SJCRH30 (cell line): ENCODE measurements at regions not wholly inside any gene's neighbourhood (a gene's known extent, or its start where the extent isn't known, plus 50 kb on each side); places are given as distances from the start of the nearest gene placed in this dataset.

Experiments used
- DNase-seq, 2 experiments: peaks; one replicate each; pipeline ENCODE4 v3.0.0-alpha.2; 2015 to 2020
- H3K27ac ChIP-seq: fragments of 250-450 bp; sonication (Bioruptor Pico); 2 replicates; pipeline ENCODE4 v1.5.1; 2020; ENCODE audit warnings: mild to moderate bottlenecking, moderate library complexity
- H3K27me3 ChIP-seq: fragments of 250-450 bp; sonication (Bioruptor Pico); 2 replicates; pipeline ENCODE4 v1.5.1; 2020; ENCODE audit warnings: mild to moderate bottlenecking, moderate library complexity
- H3K36me3 ChIP-seq: fragments of 250-450 bp; sonication (Bioruptor Pico); 2 replicates; pipeline ENCODE4 v1.5.1; 2020; ENCODE audit warnings: mild to moderate bottlenecking, moderate library complexity
- H3K4me1 ChIP-seq: fragments of 250-450 bp; sonication (Bioruptor Pico); 2 replicates; pipeline ENCODE4 v1.5.1; 2020; ENCODE audit warnings: mild to moderate bottlenecking, moderate library complexity
- H3K4me3 ChIP-seq: fragments of 250-450 bp; sonication (Bioruptor Pico); 2 replicates; pipeline ENCODE4 v1.5.1; 2020; ENCODE audit warnings: mild to moderate bottlenecking, moderate library complexity
- H3K9me3 ChIP-seq: fragments of 250-450 bp; sonication (Bioruptor Pico); replicated peaks from 2 replicates; pipeline ENCODE4 v1.5.1; 2020; ENCODE audit warnings: mild to moderate bottlenecking, moderate library complexity

DNA sequence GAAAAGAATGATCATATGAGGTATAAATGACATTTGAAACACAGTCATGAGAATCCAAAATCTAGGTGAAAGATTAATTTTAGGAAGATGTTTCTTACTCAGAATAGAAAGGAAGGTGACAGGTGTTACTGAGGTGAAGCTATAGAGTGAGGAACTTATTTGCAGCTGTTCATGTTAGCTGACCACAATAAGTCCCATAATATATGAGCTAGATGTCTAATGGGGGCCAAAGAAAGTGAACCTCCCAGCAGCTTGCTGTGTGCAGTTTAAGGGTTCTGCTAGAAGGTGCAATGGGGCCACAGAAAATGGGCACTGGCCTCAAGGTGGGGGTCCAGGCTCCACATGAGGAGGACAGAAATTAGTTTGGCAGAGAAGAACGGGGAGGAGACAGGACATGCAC lies 1374.9 kb upstream of the CRIM1 start:
- H3K4me1 ChIP-seq = peaks cover 4% of the 10 kb centered on the region; the same call in 1 of the 2 replicates
- no peak overlapping the region for H3K4me3 ChIP-seq
- peak in 1 of 2 experiments; percentile 41 for DNase-seq
- H3K9me3 ChIP-seq = no peaks in the 10 kb centered on the region
- no peak overlapping the region for H3K27ac ChIP-seq
- H3K27me3 ChIP-seq = peaks cover 3% of the 10 kb centered on the region; the same call in 1 of the 2 replicates
- H3K36me3 ChIP-seq = no peaks in the 10 kb centered on the region

DNA sequence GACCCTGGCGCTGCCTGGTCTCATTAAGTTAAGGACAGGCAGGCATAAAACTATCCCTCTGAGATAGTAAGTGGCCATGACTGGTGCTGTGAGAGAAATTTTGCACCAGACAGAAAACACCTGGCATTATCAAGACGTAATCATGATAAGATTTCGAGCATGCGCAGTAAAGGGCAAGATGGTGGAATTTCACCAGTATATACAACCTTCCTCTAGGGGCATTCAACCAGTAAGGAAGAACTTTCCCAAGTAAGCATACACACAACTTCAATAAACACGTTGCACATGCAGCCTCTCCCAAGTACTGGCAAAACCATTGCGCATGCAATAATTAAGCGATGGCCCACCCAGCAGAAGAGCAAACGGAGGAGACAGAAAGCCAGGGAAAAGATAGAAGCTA lies 1376.4 kb upstream of the CRIM1 start:
- Histone ChIP-seq H3K4me1 (peaks cover 4% of the 10 kb centered on the region; the same call in 1 of the 2 replicates), H3K4me3 (no peak overlapping the region), H3K27me3 (peaks cover 3% of the 10 kb centered on the region; the same call in 1 of the 2 replicates), H3K9me3 (no peaks in the 10 kb centered on the region), H3K36me3 (no peaks in the 10 kb centered on the region), H3K27ac (no peak overlapping the region)
- DNase-seq = no peak

GRCh38 chr2:34961822-34962221 lies 1362.7 kb upstream of the FAM98A start:
- DNase-seq = no peak
- no peak overlapping the region for H3K4me3 ChIP-seq
- no peaks in the 10 kb centered on the region for H3K9me3 ChIP-seq
- H3K4me1 ChIP-seq = no peaks in the 10 kb centered on the region
- H3K27ac ChIP-seq = no peak overlapping the region
- H3K36me3 ChIP-seq = no peaks in the 10 kb centered on the region
- no peaks in the 10 kb centered on the region for H3K27me3 ChIP-seq

GRCh38 chr2:34954758-34955157 lies 1355.7 kb upstream of the FAM98A start:
- no peaks in the 10 kb centered on the region for H3K4me1 ChIP-seq
- H3K36me3 ChIP-seq = no peaks in the 10 kb centered on the region
- DNase-seq = no peak
- H3K4me3 ChIP-seq = no peak overlapping the region
- H3K9me3 ChIP-seq = no peaks in the 10 kb centered on the region
- no peak overlapping the region for H3K27ac ChIP-seq
- H3K27me3 ChIP-seq = no peaks in the 10 kb centered on the region

DNA sequence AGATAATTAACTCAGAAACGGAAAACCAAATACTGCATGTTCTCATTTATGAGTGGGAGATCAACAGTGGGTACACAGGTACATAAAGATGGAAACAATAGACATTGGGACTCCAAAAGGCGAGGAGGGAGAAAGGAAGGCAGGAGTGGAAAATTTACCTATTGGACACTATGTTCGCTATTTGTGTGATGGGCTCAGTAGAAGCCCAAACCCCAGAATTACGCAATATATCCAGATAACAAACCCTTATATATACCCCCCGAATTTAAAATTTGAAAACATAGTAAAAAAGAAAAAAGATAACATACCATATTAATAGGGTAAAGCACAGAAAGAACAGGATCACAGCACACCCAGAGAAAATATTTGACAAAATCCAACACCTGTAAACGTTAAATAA lies 1351.7 kb upstream of the FAM98A start:
- no peak for DNase-seq
- no peak overlapping the region for H3K4me3 ChIP-seq
- H3K36me3 ChIP-seq = no peaks in the 10 kb centered on the region
- H3K27ac ChIP-seq = no peak overlapping the region
- no peaks in the 10 kb centered on the region for H3K4me1 ChIP-seq
- no peaks in the 10 kb centered on the region for H3K27me3 ChIP-seq
- H3K9me3 ChIP-seq = peaks cover 3% of the 10 kb centered on the region; the same call in 1 of the 2 replicates

- no peaks in the 10 kb centered on the region for H3K27me3 ChIP-seq
- H3K27ac ChIP-seq = no peak overlapping the region
- peaks cover 3% of the 10 kb centered on the region; the same call in 1 of the 2 replicates for H3K9me3 ChIP-seq
- H3K36me3 ChIP-seq = no peaks in the 10 kb centered on the region
- no peaks in the 10 kb centered on the region for H3K4me1 ChIP-seq
- H3K4me3 ChIP-seq = no peak overlapping the region
- no peak for DNase-seq
Measured at GRCh38 chr2:34949316-34949715, 1350.2 kb upstream of the FAM98A start.

GRCh38 chr2:34936089-34936488 lies 1337.0 kb upstream of the FAM98A start:
- Histone ChIP-seq H3K4me3 (no peak overlapping the region), H3K36me3 (no peaks in the 10 kb centered on the region), H3K27ac (no peak overlapping the region), H3K4me1 (no peaks in the 10 kb centered on the region), H3K27me3 (no peaks in the 10 kb centered on the region), H3K9me3 (no peaks in the 10 kb centered on the region)
- no peak for DNase-seq

DNA sequence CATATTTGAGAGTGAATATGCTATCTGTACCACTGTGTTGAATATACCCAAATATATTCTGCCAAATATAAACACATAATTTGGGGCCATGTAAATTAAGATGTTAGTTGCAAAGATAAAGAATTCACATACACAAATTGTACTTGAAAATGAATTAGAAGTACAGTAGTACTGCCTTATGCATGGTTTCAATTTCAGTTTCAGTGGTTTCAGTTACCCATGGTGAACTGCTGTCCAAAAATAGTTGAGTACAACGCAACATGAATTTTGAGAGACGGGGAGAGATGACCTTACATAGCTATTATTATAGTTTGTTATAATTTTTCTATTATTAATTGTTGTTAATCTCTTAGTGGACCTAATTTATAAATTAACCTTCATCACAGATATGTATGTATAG lies 1313.0 kb upstream of the FAM98A start:
- H3K36me3 ChIP-seq = no peaks in the 10 kb centered on the region
- H3K4me1 ChIP-seq = no peaks in the 10 kb centered on the region
- H3K27ac ChIP-seq = no peak overlapping the region
- H3K27me3 ChIP-seq = no peaks in the 10 kb centered on the region
- no peaks in the 10 kb centered on the region for H3K9me3 ChIP-seq
- H3K4me3 ChIP-seq = no peak overlapping the region
- no peak for DNase-seq

- H3K4me3 ChIP-seq = no peak overlapping the region
- H3K4me1 ChIP-seq = no peaks in the 10 kb centered on the region
- H3K27me3 ChIP-seq = no peaks in the 10 kb centered on the region
- DNase-seq = no peak
- no peaks in the 10 kb centered on the region for H3K9me3 ChIP-seq
- H3K27ac ChIP-seq = no peak overlapping the region
- H3K36me3 ChIP-seq = no peaks in the 10 kb centered on the region
Measured at GRCh38 chr2:34909992-34910705, 1311.0 kb upstream of the FAM98A start.

GRCh38 chr2:34907812-34908211 lies 1308.7 kb upstream of the FAM98A start:
- no peaks in the 10 kb centered on the region for H3K9me3 ChIP-seq
- no peak overlapping the region for H3K4me3 ChIP-seq
- no peaks in the 10 kb centered on the region for H3K4me1 ChIP-seq
- H3K36me3 ChIP-seq = no peaks in the 10 kb centered on the region
- DNase-seq = no peak
- no peaks in the 10 kb centered on the region for H3K27me3 ChIP-seq
- no peak overlapping the region for H3K27ac ChIP-seq

DNA sequence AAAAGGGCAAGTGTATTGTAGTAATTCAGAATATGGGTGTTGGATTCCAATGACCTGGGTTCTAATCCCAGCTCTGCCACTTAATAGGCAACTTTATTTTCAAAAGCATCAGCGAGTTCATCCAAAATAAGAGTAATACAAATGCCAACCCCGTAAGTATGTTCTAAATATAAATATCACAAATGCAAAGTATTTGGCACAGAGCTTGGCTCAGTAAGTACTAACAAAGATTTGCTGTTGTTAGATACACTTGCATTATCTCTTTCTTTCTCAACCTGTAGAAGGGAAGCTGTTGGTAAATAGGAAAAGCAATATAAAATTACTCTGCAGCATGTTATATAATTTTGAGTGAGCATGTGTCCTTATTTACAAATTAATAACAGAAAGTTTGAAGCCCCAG lies 1302.6 kb upstream of the FAM98A start:
- Histone ChIP-seq H3K4me3 (no peak overlapping the region), H3K36me3 (no peaks in the 10 kb centered on the region), H3K27ac (no peak overlapping the region), H3K4me1 (no peaks in the 10 kb centered on the region), H3K9me3 (no peaks in the 10 kb centered on the region), H3K27me3 (no peaks in the 10 kb centered on the region)
- DNase-seq = no peak

- no peaks in the 10 kb centered on the region for H3K27me3 ChIP-seq
- H3K27ac ChIP-seq = no peak overlapping the region
- DNase-seq = no peak
- H3K9me3 ChIP-seq = no peaks in the 10 kb centered on the region
- H3K4me3 ChIP-seq = no peak overlapping the region
- no peaks in the 10 kb centered on the region for H3K4me1 ChIP-seq
- H3K36me3 ChIP-seq = no peaks in the 10 kb centered on the region
Measured at GRCh38 chr2:34899079-34899478, 1300.0 kb upstream of the FAM98A start.

DNA sequence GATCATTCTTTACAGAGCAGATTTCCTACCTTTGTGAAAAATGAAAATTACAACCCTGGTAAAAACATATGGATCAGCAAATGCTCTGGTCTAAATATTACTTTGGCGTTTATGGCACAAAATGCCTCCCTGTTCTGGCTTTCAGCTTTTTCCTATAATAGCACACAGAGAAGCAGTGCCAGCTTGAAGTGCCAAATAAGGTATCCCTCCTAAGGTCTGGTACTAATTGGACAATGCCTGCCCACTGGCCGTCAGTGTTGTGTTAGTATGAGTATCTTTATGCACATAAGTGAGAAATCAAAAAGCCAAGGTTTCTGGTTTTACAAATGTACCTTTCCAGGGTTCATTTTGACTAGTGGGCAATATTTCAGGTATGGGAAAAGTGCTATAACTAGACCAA lies 1293.7 kb upstream of the FAM98A start:
- Histone ChIP-seq H3K4me1 (no peaks in the 10 kb centered on the region), H3K27me3 (no peaks in the 10 kb centered on the region), H3K9me3 (no peaks in the 10 kb centered on the region), H3K36me3 (no peaks in the 10 kb centered on the region), H3K4me3 (no peak overlapping the region), H3K27ac (no peak overlapping the region)
- DNase-seq = no peak

- Histone ChIP-seq H3K9me3 (no peaks in the 10 kb centered on the region), H3K27ac (no peak overlapping the region), H3K4me1 (no peaks in the 10 kb centered on the region), H3K36me3 (no peaks in the 10 kb centered on the region), H3K27me3 (no peaks in the 10 kb centered on the region), H3K4me3 (no peak overlapping the region)
- no peak for DNase-seq
Measured at GRCh38 chr2:34892256-34892655, 1293.2 kb upstream of the FAM98A start.

DNA sequence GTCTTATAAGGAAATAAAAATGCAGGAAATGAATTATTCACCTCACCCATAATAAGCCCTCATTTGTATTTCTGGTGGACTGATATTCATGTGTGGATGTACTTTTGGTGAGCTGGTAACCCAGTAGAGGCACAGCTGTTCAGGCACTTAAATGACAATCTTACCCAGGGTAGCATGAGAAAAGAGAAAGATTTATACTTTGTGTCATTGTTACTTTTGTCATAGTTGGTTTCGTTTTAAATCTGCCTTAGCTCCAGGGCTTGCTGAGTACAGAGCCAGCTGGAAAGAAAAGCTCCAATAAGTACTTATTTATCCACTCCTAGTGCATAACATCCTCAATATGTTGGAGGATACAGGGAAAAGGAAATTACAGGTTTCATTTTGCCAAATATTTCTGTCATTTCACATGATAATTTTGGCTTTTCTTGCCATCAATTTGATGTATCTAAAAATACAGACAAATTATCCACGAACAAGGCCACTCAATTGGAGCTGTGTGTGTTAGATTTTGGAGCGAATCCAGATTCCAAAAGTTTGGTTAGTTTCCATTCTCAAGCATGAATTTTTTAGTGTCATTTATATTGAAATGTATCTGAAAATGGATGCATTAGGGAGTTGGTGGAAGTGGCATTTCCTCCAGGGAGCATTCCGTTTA lies 1276.1 kb upstream of the FAM98A start:
- Histone ChIP-seq H3K9me3 (no peaks in the 10 kb centered on the region), H3K4me1 (no peaks in the 10 kb centered on the region), H3K4me3 (no peak overlapping the region), H3K36me3 (no peaks in the 10 kb centered on the region), H3K27ac (no peak overlapping the region), H3K27me3 (peaks cover 4% of the 10 kb centered on the region; the same call in 1 of the 2 replicates)
- DNase-seq = no peak

GRCh38 chr2:34853646-34854045 lies 1254.5 kb upstream of the FAM98A start:
- no peak overlapping the region for H3K27ac ChIP-seq
- no peak overlapping the region for H3K4me3 ChIP-seq
- no peaks in the 10 kb centered on the region for H3K36me3 ChIP-seq
- no peak for DNase-seq
- no peaks in the 10 kb centered on the region for H3K9me3 ChIP-seq
- no peaks in the 10 kb centered on the region for H3K4me1 ChIP-seq
- H3K27me3 ChIP-seq = no peaks in the 10 kb centered on the region
